ENCODE measurements at regions not wholly inside any gene's neighbourhood (a gene's known extent, or its start where the extent isn't known, plus 50 kb on each side); places are given as distances from the start of the nearest gene placed in this dataset.
"Not testable (repeated sequence)": the region's sequence is repeated elsewhere in the genome, so short reads cannot be mapped to it uniquely, and the experiment has no call there.

DNA sequence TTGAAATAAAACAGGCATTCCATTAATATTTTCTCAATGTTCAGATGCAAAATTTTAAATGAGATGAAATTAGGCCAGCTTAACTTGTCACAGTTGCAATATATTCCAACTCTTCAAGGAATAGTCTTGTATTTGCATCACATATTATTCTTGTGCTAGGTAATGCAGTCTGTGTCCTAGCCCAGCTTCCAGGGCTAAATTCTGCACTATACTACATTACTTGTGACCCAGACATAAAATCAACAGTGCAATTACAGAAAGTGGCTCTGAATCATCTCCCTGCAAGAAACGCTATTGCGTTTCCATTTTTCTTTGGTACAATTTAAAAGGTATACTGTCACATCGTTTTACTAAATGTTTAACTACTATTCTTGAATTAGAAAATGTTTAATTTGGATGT, 399.2 kb downstream of the TENT5A start:
- no peak for DNase-seq
- Histone ChIP-seq H3K9me2 (replicated peaks; ENCODE audit: insufficient read depth, low read length) (no peaks in the 10 kb centered on the region), H3K9me3 (ENCODE audit: low read length) (peaks cover 7% of the 10 kb centered on the region; the same call in 1 of the 2 replicates), H3K4me3 (ENCODE audit: low read length) (no peak overlapping the region), H4K20me1 (ENCODE audit: insufficient read depth, low read depth, low read length) (no peaks in the 10 kb centered on the region), H3K27me3 (ENCODE audit: low read length) (no peaks in the 10 kb centered on the region), H3K4me1 (ENCODE audit: low read length) (no peaks in the 10 kb centered on the region), H3K9ac (ENCODE audit: low read length) (no peak overlapping the region), H3K4me2 (ENCODE audit: low read depth, low read length, poor library complexity, severe bottlenecking) (no peak overlapping the region), H3K79me2 (ENCODE audit: low read length) (no peaks in the 10 kb centered on the region), H2AFZ (ENCODE audit: low read length) (no peak overlapping the region), H3K36me3 (ENCODE audit: insufficient read depth, low read length) (no peaks in the 10 kb centered on the region), H3K27ac (ENCODE audit: low read length) (no peak overlapping the region)

DNA sequence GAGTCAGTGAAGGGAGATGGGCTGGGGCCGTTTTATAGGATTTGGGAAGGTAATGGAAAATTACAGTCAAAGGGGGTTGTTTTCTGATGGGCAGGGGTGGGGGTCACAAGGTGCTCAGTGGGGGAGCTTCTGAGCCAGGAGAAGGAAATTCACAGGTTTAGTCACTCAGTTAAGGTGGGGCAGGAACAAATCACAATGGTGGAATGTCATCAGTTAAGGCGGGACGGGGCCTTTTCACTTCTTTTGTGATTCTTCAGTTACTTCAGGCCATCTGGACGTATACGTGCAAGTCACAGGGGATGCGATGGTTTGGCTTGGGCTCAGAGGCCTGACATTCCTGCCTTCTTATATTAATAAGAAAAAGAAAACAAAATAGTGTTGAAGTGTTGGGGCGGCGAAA, 408.5 kb downstream of the TENT5A start:
- H2AFZ ChIP-seq (ENCODE audit: low read length); H3K27ac ChIP-seq (ENCODE audit: low read length); H3K9me2 ChIP-seq (replicated peaks; ENCODE audit: insufficient read depth, low read length); H3K4me1 ChIP-seq (ENCODE audit: low read length); H3K4me3 ChIP-seq (ENCODE audit: low read length); H3K79me2 ChIP-seq (ENCODE audit: low read length); DNase-seq; H3K36me3 ChIP-seq (ENCODE audit: insufficient read depth, low read length); H3K9me3 ChIP-seq (ENCODE audit: low read length); H4K20me1 ChIP-seq (ENCODE audit: insufficient read depth, low read depth, low read length); H3K27me3 ChIP-seq (ENCODE audit: low read length); H3K9ac ChIP-seq (ENCODE audit: low read length); H3K4me2 ChIP-seq (ENCODE audit: low read depth, low read length, poor library complexity, severe bottlenecking): not testable (repeated sequence)

DNA sequence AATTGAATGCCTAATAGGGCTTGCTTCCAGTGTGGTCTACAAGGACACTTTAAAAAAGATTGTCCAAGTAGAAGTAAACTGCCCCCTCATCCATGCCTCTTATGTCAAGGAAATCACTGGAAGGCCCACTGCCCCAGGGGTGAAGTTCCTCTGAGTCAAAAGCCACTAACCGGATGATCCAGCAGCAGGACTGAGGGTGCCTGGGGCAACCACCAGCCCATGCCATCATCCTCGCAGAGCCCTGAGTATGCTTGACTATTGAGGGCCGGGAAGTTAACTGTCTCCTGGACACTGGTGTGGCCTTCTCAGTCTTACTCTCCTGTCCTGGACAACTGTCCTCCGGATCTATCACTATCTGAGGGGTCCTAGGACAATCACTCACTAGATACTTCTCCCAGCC, 411.5 kb downstream of the TENT5A start:
- Histone ChIP-seq H3K9me3 (ENCODE audit: low read length) (no peaks in the 10 kb centered on the region), H3K4me1 (ENCODE audit: low read length) (no peaks in the 10 kb centered on the region), H3K9me2 (replicated peaks; ENCODE audit: insufficient read depth, low read length) (no peaks in the 10 kb centered on the region), H3K4me2 (ENCODE audit: low read depth, low read length, poor library complexity, severe bottlenecking) (no peak overlapping the region), H3K9ac (ENCODE audit: low read length) (no peak overlapping the region), H3K27me3 (ENCODE audit: low read length) (no peaks in the 10 kb centered on the region), H4K20me1 (ENCODE audit: insufficient read depth, low read depth, low read length) (no peaks in the 10 kb centered on the region), H3K4me3 (ENCODE audit: low read length) (no peak overlapping the region), H2AFZ (ENCODE audit: low read length) (no peak overlapping the region), H3K27ac (ENCODE audit: low read length) (no peak overlapping the region), H3K36me3 (ENCODE audit: insufficient read depth, low read length) (no peaks in the 10 kb centered on the region), H3K79me2 (ENCODE audit: low read length) (no peaks in the 10 kb centered on the region)
- DNase-seq = no peak

DNA sequence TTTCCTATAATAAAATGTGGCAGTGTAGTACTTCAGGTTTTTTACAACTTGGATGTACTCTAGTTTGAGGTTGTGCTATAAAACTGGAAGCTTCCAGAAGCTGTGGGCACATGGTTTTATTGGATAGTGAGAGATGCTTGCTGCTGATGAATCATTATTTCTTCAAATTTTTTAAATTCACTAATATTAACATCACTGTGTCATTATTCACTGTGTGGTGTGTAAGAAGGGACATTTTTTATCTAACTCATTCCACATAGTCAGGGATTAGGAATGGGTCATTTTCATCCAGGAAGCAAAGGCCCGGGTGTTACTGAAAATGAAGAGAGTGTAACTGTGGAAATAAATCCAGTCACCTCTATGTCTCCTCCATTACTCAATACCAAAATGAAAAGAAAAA, 421.0 kb downstream of the TENT5A start:
- Histone ChIP-seq H3K4me2 (ENCODE audit: low read depth, low read length, poor library complexity, severe bottlenecking) (no peak overlapping the region), H3K9me2 (replicated peaks; ENCODE audit: insufficient read depth, low read length) (no peaks in the 10 kb centered on the region), H3K9ac (ENCODE audit: low read length) (no peak overlapping the region), H3K9me3 (ENCODE audit: low read length) (no peaks in the 10 kb centered on the region), H3K36me3 (ENCODE audit: insufficient read depth, low read length) (no peaks in the 10 kb centered on the region), H3K27ac (ENCODE audit: low read length) (no peak overlapping the region), H3K4me1 (ENCODE audit: low read length) (no peaks in the 10 kb centered on the region), H4K20me1 (ENCODE audit: insufficient read depth, low read depth, low read length) (no peaks in the 10 kb centered on the region), H3K79me2 (ENCODE audit: low read length) (no peaks in the 10 kb centered on the region), H3K4me3 (ENCODE audit: low read length) (no peak overlapping the region), H3K27me3 (ENCODE audit: low read length) (no peaks in the 10 kb centered on the region), H2AFZ (ENCODE audit: low read length) (no peak overlapping the region)
- no peak for DNase-seq

DNA sequence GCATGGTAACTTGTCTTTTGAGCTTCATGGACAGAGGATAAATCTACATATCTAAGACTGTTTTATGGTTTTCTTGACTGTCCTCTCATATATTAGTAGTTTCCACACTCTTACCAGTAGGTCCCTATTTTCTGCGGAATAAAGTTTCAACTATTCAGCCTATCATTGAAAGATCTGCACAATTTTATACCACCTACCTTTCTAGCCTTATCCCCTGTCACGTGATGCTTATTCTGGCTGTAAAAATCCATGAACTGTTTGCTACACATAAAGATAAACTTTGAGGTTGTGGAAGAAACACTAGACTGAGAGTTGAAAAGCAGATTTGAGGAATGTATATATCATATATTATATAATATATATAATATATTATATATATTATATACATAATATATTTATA, 423.8 kb downstream of the TENT5A start:
- Histone ChIP-seq H3K4me2 (ENCODE audit: low read depth, low read length, poor library complexity, severe bottlenecking) (no peak overlapping the region), H3K36me3 (ENCODE audit: insufficient read depth, low read length) (no peaks in the 10 kb centered on the region), H3K79me2 (ENCODE audit: low read length) (no peaks in the 10 kb centered on the region), H2AFZ (ENCODE audit: low read length) (no peak overlapping the region), H4K20me1 (ENCODE audit: insufficient read depth, low read depth, low read length) (no peaks in the 10 kb centered on the region), H3K4me1 (ENCODE audit: low read length) (no peaks in the 10 kb centered on the region), H3K9ac (ENCODE audit: low read length) (no peak overlapping the region), H3K9me3 (ENCODE audit: low read length) (no peaks in the 10 kb centered on the region), H3K4me3 (ENCODE audit: low read length) (no peak overlapping the region), H3K27me3 (ENCODE audit: low read length) (no peaks in the 10 kb centered on the region), H3K9me2 (replicated peaks; ENCODE audit: insufficient read depth, low read length) (no peaks in the 10 kb centered on the region), H3K27ac (ENCODE audit: low read length) (no peak overlapping the region)
- DNase-seq = no peak

DNA sequence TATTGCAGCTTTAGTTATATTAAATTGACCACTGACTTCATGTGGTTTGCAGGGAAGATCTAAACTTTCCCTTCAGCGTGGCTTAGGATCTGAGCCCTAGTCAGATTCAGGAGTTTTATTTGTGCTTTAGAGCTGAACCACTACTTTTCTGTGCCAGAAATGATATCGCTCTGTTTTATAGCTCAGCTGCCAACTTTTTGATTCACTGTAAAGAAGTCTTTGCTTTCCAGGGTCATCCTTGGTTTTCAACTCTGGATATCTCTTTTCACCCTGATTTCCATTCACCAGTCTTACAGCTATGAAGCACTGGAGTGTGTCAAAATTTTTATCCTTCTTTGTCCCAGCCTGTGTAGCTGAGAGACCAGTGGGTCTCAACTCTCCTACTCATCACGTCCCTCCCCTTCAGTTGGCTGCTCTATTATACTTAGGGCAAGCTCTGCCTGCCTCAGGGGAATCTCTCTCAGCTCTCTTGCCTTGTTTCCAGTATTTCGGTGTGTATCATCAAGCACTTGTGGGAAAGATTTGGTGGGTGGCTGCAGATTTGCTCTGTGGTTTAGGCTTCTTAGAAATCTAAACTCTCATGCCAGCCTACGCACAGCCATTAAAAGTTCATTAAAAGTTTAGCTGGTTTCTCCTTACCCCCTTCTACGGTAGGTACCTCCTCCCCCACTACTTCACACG, 425.5 kb downstream of the TENT5A start:
- Histone ChIP-seq H3K9ac (ENCODE audit: low read length) (no peak overlapping the region), H3K27me3 (ENCODE audit: low read length) (no peaks in the 10 kb centered on the region), H3K4me1 (ENCODE audit: low read length) (no peaks in the 10 kb centered on the region), H3K27ac (ENCODE audit: low read length) (no peak overlapping the region), H4K20me1 (ENCODE audit: insufficient read depth, low read depth, low read length) (no peaks in the 10 kb centered on the region), H2AFZ (ENCODE audit: low read length) (no peak overlapping the region), H3K36me3 (ENCODE audit: insufficient read depth, low read length) (no peaks in the 10 kb centered on the region), H3K79me2 (ENCODE audit: low read length) (no peaks in the 10 kb centered on the region), H3K9me3 (ENCODE audit: low read length) (no peaks in the 10 kb centered on the region; the same call in 1 of the 2 replicates), H3K9me2 (replicated peaks; ENCODE audit: insufficient read depth, low read length) (no peaks in the 10 kb centered on the region), H3K4me3 (ENCODE audit: low read length) (no peak overlapping the region), H3K4me2 (ENCODE audit: low read depth, low read length, poor library complexity, severe bottlenecking) (no peak overlapping the region)
- no peak for DNase-seq

DNA sequence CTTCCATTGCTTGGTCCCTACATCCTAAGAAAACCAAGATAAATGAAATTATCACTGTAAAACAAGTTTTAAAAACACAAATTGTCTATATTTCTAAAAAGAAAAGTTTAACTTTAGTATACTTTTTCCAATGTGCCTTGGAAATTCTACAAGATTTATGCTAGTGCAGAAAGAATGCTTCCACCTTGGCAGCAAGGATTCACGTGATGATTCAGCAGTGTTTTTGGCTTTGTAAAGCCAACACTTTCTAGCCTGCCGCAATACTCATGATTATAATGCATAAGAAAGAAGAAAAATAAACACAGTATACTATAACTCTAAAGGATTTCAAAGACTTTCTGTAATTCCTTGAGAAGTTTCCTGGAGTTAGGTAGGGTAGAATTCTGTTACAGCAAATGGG, 442.7 kb downstream of the TENT5A start:
- Histone ChIP-seq H3K4me3 (ENCODE audit: low read length) (no peak overlapping the region), H3K36me3 (ENCODE audit: insufficient read depth, low read length) (no peaks in the 10 kb centered on the region), H3K4me2 (ENCODE audit: low read depth, low read length, poor library complexity, severe bottlenecking) (no peak overlapping the region), H2AFZ (ENCODE audit: low read length) (no peak overlapping the region), H3K27me3 (ENCODE audit: low read length) (no peaks in the 10 kb centered on the region), H3K9me2 (replicated peaks; ENCODE audit: insufficient read depth, low read length) (no peaks in the 10 kb centered on the region), H3K27ac (ENCODE audit: low read length) (no peak overlapping the region), H4K20me1 (ENCODE audit: insufficient read depth, low read depth, low read length) (no peaks in the 10 kb centered on the region), H3K79me2 (ENCODE audit: low read length) (no peaks in the 10 kb centered on the region), H3K4me1 (ENCODE audit: low read length) (no peaks in the 10 kb centered on the region), H3K9me3 (ENCODE audit: low read length) (peaks cover 3% of the 10 kb centered on the region; the same call in 1 of the 2 replicates), H3K9ac (ENCODE audit: low read length) (no peak overlapping the region)
- no peak for DNase-seq

DNA sequence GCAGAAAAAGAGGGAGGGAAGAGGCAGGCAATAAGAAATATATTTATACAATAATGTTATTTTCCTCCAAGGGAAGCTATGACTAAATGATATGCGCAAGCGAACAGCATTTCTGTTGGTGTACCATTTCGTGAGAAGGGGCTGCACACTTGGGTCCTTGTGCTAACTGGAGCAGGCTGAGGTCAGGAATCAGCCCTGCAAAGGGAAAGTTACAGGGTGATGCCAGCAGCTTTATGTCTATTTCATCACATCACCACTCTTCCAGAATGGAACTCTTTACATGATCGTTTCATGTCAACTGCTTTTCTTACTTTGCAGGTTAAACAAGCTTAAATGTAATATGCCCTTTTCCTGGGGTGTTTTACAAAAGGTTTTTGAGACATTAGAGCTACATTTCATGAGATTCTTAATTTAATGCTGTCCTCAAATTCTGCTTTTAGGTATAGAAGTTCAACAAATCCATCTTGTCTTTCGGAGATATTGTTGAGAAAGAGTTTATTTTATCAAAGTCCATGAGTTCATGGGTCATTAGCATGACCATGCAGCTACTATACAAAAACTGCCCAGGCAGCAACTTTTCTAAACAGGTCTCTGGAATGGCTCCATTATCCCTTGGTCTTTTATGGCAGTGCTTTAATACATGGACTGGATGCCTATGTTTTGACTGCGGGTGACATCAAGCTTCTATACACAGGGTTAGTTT, 443.8 kb downstream of the TENT5A start:
- Histone ChIP-seq H3K27ac (ENCODE audit: low read length) (no peak overlapping the region), H3K36me3 (ENCODE audit: insufficient read depth, low read length) (no peaks in the 10 kb centered on the region), H3K27me3 (ENCODE audit: low read length) (no peaks in the 10 kb centered on the region), H3K79me2 (ENCODE audit: low read length) (no peaks in the 10 kb centered on the region), H3K9me2 (replicated peaks; ENCODE audit: insufficient read depth, low read length) (no peaks in the 10 kb centered on the region), H4K20me1 (ENCODE audit: insufficient read depth, low read depth, low read length) (no peaks in the 10 kb centered on the region), H3K4me2 (ENCODE audit: low read depth, low read length, poor library complexity, severe bottlenecking) (no peak overlapping the region), H3K4me3 (ENCODE audit: low read length) (no peak overlapping the region), H3K9me3 (ENCODE audit: low read length) (peaks cover 3% of the 10 kb centered on the region; the same call in 1 of the 2 replicates), H3K4me1 (ENCODE audit: low read length) (no peaks in the 10 kb centered on the region), H3K9ac (ENCODE audit: low read length) (no peak overlapping the region), H2AFZ (ENCODE audit: low read length) (no peak overlapping the region)
- DNase-seq = no peak

Data from Karpas-422 (cell line).